IMR-90 (cell line): ENCODE measurements at regions not wholly inside any gene's neighbourhood (a gene's known extent, or its start where the extent isn't known, plus 50 kb on each side); places are given as distances from the start of the nearest gene placed in this dataset.

Experiments used
- ATAC-seq: fragments of 200-7000 bp; cut with Tn5 transposase; 2 replicates; pipeline ENCODE4 v1.9.1; 2020; ENCODE audit warnings: low read depth, mild to moderate bottlenecking, moderate library complexity
- BruUV-seq: library from RNA; stranded (reverse); fragments of 400-500 nt; replicated peaks from 2 replicates; lab custom pipeline; 2021; lab: Mats Ljungman, UMichigan
- CTCF ChIA-PET: fragments of 300-600 bp; formaldehyde crosslinking; extraction: SDS; loops from one replicate; lab custom pipeline; 2021; ENCODE audit warnings: antibody characterized with exemption; lab: Yijun Ruan, JAX
- POLR2A ChIA-PET: fragments of 300-600 bp; sonication (Branson Sonifier 250); formaldehyde crosslinking; loops from one replicate; lab custom pipeline; 2022; ENCODE audit warnings: antibody characterized with exemption; ENCODE audit not compliant: unreplicated experiment; lab: Charles Lee
- DNase-seq: peaks from one replicate; pipeline ENCODE4 v3.0.0; 2013
- H2AFZ ChIP-seq: replicated peaks from 2 replicates; pipeline ENCODE3; 2013; ENCODE audit warnings: low read length, mild to moderate bottlenecking; ENCODE audit not compliant: poor library complexity
- H2AK5ac ChIP-seq: 2 replicates; pipeline ENCODE4 v1.6.1; 2013; ENCODE audit warnings: low read depth, low read length, inconsistent platforms
- H2AK9ac ChIP-seq: replicated peaks from 2 replicates; pipeline ENCODE3; 2013; ENCODE audit warnings: mild to moderate bottlenecking, low read depth, low read length, moderate library complexity; ENCODE audit not compliant: poor library complexity
- H2BK120ac ChIP-seq: 2 replicates; pipeline ENCODE4 v1.6.1; 2013; ENCODE audit warnings: low read depth, low read length, inconsistent platforms
- H2BK15ac ChIP-seq: 3 replicates; pipeline ENCODE4 v1.6.1; 2013; ENCODE audit warnings: low read depth, low read length, inconsistent platforms
- H2BK20ac ChIP-seq: 2 replicates; pipeline ENCODE4 v1.6.1; 2013; ENCODE audit warnings: low read depth, mild to moderate bottlenecking, inconsistent platforms, low read length, moderate library complexity
- H2BK5ac ChIP-seq: 2 replicates; pipeline ENCODE4 v1.6.1; 2013; ENCODE audit warnings: mild to moderate bottlenecking, low read depth, low read length, inconsistent platforms; ENCODE audit not compliant: poor library complexity, severe bottlenecking
- H3K14ac ChIP-seq: replicated peaks from 2 replicates; pipeline ENCODE4 v1.6.1; 2013; ENCODE audit warnings: low read depth, low read length, inconsistent platforms
- H3K18ac ChIP-seq: 2 replicates; pipeline ENCODE4 v1.6.1; 2013; ENCODE audit warnings: low read depth, low read length, control low read depth
- H3K23ac ChIP-seq: 2 replicates; pipeline ENCODE4 v1.6.1; 2013; ENCODE audit warnings: low read depth, low read length, inconsistent platforms
- H3K27ac ChIP-seq: 2 replicates; pipeline ENCODE4 v1.5.1; 2013; ENCODE audit warnings: mild to moderate bottlenecking, control low read depth, low read length; ENCODE audit not compliant: insufficient read depth
- H3K27me3 ChIP-seq: 2 replicates; pipeline ENCODE4 v1.6.1; 2013; ENCODE audit warnings: low read length; ENCODE audit not compliant: control insufficient read depth, insufficient read depth
- H3K36me3 ChIP-seq: 2 replicates; pipeline ENCODE4 v1.6.1; 2013; ENCODE audit warnings: low read length, mixed read lengths; ENCODE audit not compliant: control insufficient read depth, insufficient read depth
- H3K4ac ChIP-seq: 2 replicates; pipeline ENCODE4 v1.6.1; 2013; ENCODE audit warnings: low read depth, low read length, inconsistent platforms
- H3K4me1 ChIP-seq: 2 replicates; pipeline ENCODE4 v1.6.1; 2013; ENCODE audit warnings: low read length, mixed read lengths; ENCODE audit not compliant: control insufficient read depth, insufficient read depth
- H3K4me2 ChIP-seq: 2 replicates; pipeline ENCODE4 v1.6.1; 2013; ENCODE audit warnings: low read depth, mild to moderate bottlenecking, control low read depth, low read length, moderate library complexity
- H3K4me3 ChIP-seq: 2 replicates; pipeline ENCODE4 v1.5.1; 2013; ENCODE audit warnings: low read depth, mild to moderate bottlenecking, control low read depth, low read length, moderate library complexity; ENCODE audit not compliant: insufficient read depth
- H3K56ac ChIP-seq: 2 replicates; pipeline ENCODE4 v1.6.1; 2013; ENCODE audit warnings: low read length, inconsistent platforms; ENCODE audit not compliant: insufficient read depth; ENCODE audit errors: extremely low read depth
- H3K79me1 ChIP-seq, 2 experiments: 2 replicates each; pipeline ENCODE4 v1.6.1; 2013; ENCODE audit warnings: low read length in 2 of 2, inconsistent platforms in 1 of 2, low read depth in 1 of 2
- H3K9ac ChIP-seq: 2 replicates; pipeline ENCODE4 v1.6.1; 2013; ENCODE audit warnings: low read depth, low read length, control low read depth
- H3K9me1 ChIP-seq: 2 replicates; pipeline ENCODE4 v1.6.1; 2013; ENCODE audit warnings: low read length, inconsistent platforms; ENCODE audit not compliant: insufficient read depth
- H3K9me3 ChIP-seq: 2 replicates; pipeline ENCODE4 v1.6.1; 2013; ENCODE audit warnings: low read length; ENCODE audit not compliant: control insufficient read depth, insufficient read depth
- H4K20me1 ChIP-seq: 2 replicates; pipeline ENCODE4 v1.6.1; 2013; ENCODE audit warnings: low read length, inconsistent platforms; ENCODE audit not compliant: insufficient read depth
- H4K5ac ChIP-seq: 2 replicates; pipeline ENCODE4 v1.6.1; 2013; ENCODE audit warnings: mild to moderate bottlenecking, low read depth, low read length, control low read depth
- H4K8ac ChIP-seq, 2 experiments: 2 replicates each; pipeline ENCODE4 v1.6.1; 2013; ENCODE audit warnings: low read depth in 2 of 2, low read length in 2 of 2, control low read depth in 1 of 2, inconsistent platforms in 1 of 2
- H4K91ac ChIP-seq: 2 replicates; pipeline ENCODE4 v1.6.1; 2013; ENCODE audit warnings: low read depth, low read length, inconsistent platforms; ENCODE audit not compliant: insufficient read depth
- BHLHE40 ChIP-seq: fragments of 150-350 bp; IDR thresholded peaks from 2 replicates; pipeline ENCODE4 v1.6.1; 2016; ENCODE audit warnings: mild to moderate bottlenecking, low read depth, low read length
- CEBPB ChIP-seq: IDR thresholded peaks from 2 replicates; pipeline ENCODE4 v1.6.1; 2012; ENCODE audit warnings: low read depth, low read length, improper control_type of control experiment
- CHD1 ChIP-seq: IDR thresholded peaks from 2 replicates; pipeline ENCODE4 v1.6.1; 2012; ENCODE audit warnings: low read depth, low read length, improper control_type of control experiment
- FOS ChIP-seq: fragments of 150-350 bp; IDR thresholded peaks from 2 replicates; pipeline ENCODE4 v1.6.1; 2016; ENCODE audit warnings: low read depth, low read length
- MAFK ChIP-seq: IDR thresholded peaks from 2 replicates; pipeline ENCODE4 v1.6.1; 2012; ENCODE audit warnings: low read depth, low read length, improper control_type of control experiment
- MAZ ChIP-seq: IDR thresholded peaks from 2 replicates; pipeline ENCODE4 v1.6.1; 2012; ENCODE audit warnings: low read depth, mild to moderate bottlenecking, low read length, improper control_type of control experiment, moderate library complexity, borderline replicate concordance
- MXI1 ChIP-seq: IDR thresholded peaks from 2 replicates; pipeline ENCODE4 v1.6.1; 2012; ENCODE audit warnings: low read depth, mild to moderate bottlenecking, low read length, moderate library complexity, borderline replicate concordance
- NFE2L2 ChIP-seq: fragments of 150-350 bp; IDR thresholded peaks from 2 replicates; pipeline ENCODE4 v1.6.1; 2016; ENCODE audit warnings: low read depth, mild to moderate bottlenecking, low read length
- POLR2A ChIP-seq: IDR thresholded peaks from 2 replicates; pipeline ENCODE4 v1.6.1; 2012; ENCODE audit warnings: mild to moderate bottlenecking, low read depth, low read length
- RAD21 ChIP-seq: IDR thresholded peaks from 2 replicates; pipeline ENCODE4 v1.6.1; 2012; ENCODE audit warnings: low read length, improper control_type of control experiment
- RCOR1 ChIP-seq: IDR thresholded peaks from 2 replicates; pipeline ENCODE4 v1.6.1; 2012; ENCODE audit warnings: mild to moderate bottlenecking, low read length, improper control_type of control experiment; ENCODE audit not compliant: insufficient replicate concordance
- RFX5 ChIP-seq: IDR thresholded peaks from 2 replicates; pipeline ENCODE4 v1.8.0; 2012; ENCODE audit warnings: low read depth, mild to moderate bottlenecking, low read length, moderate library complexity
- SMC3 ChIP-seq: fragments of 150-350 bp; IDR thresholded peaks from 2 replicates; pipeline ENCODE4 v1.6.1; 2016; ENCODE audit warnings: low read depth, mild to moderate bottlenecking, antibody characterized with exemption, low read length, moderate library complexity
- WGBS, 2 experiments: methylation state at CpG; one replicate each; pipeline versions ENCODE4 v1.1.5 to v1.1.7; 2013; ENCODE audit warnings: missing lambda C conversion rate in 2 of 2; ENCODE audit not compliant: insufficient read length in 1 of 2; ENCODE audit errors: extremely low coverage in 2 of 2; 5-methylcytosine and 5-hydroxymethylcytosine counted together
- dilution Hi-C: fragments of 300-500 bp; cut with HindIII; formaldehyde crosslinking; loops from one replicate; pipeline ENCODE4 v1.14.3; 2018; ENCODE audit warnings: low sequenced_read_pairs; ENCODE audit not compliant: unreplicated experiment
- in situ Hi-C: fragments of 300-500 bp; cut with MboI; formaldehyde crosslinking; loops from 3 replicates; pipeline ENCODE4 v1.14.3; 2019; ENCODE audit warnings: low sequenced_read_pairs, inconsistent platforms, mixed read lengths
- intact Hi-C: fragments of 100-400 bp; cut with micrococcal nuclease; formaldehyde crosslinking; loops from 2 replicates; pipeline ENCODE4 v1.10.0; 2022
- TF ChIP-seq, protein P1 (sequence below): fragments of 150-350 bp; IDR thresholded peaks from 2 replicates; pipeline ENCODE4 v1.6.1; 2016; ENCODE audit warnings: low read depth, mild to moderate bottlenecking, low read length, moderate library complexity, borderline replicate concordance
- TF ChIP-seq, protein P2 (sequence below): fragments of 150-350 bp; IDR thresholded peaks from 2 replicates; pipeline ENCODE4 v1.6.1; 2017; ENCODE audit warnings: mild to moderate bottlenecking, antibody characterized with exemption, low read length, low read depth
- TF ChIP-seq, protein P3 (sequence below): conservative IDR thresholded peaks from 2 replicates; pipeline ENCODE4 v1.5.1; 2012; ENCODE audit warnings: mild to moderate bottlenecking, low read depth, low read length, improper control_type of control experiment

DNA sequence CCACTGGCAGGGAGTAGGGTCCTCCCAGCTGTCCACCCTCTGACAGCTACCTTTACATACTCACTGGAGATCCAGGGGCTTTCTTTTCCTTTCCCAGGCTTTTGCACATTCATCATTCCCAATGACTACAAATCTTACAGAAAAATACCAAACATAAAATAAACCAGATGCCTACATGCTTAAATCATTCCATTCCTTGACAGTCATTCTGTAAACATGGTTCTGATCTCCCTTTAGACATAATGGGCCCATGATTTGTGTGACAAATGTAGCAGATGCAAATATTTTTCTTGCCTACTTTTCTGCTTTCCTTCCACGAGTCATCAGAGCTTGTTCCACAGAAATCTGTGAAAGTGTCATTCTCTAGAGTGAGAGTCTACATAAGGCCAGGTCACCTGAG, 207.0 kb downstream of the IDS start:
- Histone ChIP-seq H3K4me1 (no peaks in the 10 kb centered on the region), H4K8ac (no peak overlapping the region), H3K9ac (no peak overlapping the region), H3K4me2 (no peak overlapping the region), H4K20me1 (no peaks in the 10 kb centered on the region), H4K91ac (no peak overlapping the region), H3K18ac (no peak overlapping the region), H2BK5ac (no peak overlapping the region), H3K9me1 (no peaks in the 10 kb centered on the region), H3K4me3 (no peak overlapping the region), H2BK20ac (no peak overlapping the region), H2AFZ (no peak overlapping the region), H2BK120ac (no peak overlapping the region), H2BK15ac (no peak overlapping the region), H4K5ac (no peak overlapping the region), H3K23ac (no peak overlapping the region), H3K27ac (no peak overlapping the region), H3K36me3 (no peaks in the 10 kb centered on the region), H3K79me1 (no peaks in the 10 kb centered on the region), H3K9me3 (no peaks in the 10 kb centered on the region), H3K27me3 (no peaks in the 10 kb centered on the region), H3K4ac (no peak overlapping the region), H2AK5ac (no peak overlapping the region), H3K56ac (no peak overlapping the region), H2AK9ac (no peak overlapping the region), H3K14ac (no peak overlapping the region)
- no TSS peak for BruUV-seq
- CTCF ChIA-PET, result no interaction called here
- TF ChIP-seq SMC3 (no peak), MXI1 (no peak), FOS (no peak), MAFK (no peak), NFE2L2 (no peak), CHD1 (no peak), MAZ (no peak), RFX5 (no peak), POLR2A (no peak), RCOR1 (no peak), BHLHE40 (no peak), RAD21 (no peak), CEBPB (no peak)
- TF ChIP-seq, protein P1, sequence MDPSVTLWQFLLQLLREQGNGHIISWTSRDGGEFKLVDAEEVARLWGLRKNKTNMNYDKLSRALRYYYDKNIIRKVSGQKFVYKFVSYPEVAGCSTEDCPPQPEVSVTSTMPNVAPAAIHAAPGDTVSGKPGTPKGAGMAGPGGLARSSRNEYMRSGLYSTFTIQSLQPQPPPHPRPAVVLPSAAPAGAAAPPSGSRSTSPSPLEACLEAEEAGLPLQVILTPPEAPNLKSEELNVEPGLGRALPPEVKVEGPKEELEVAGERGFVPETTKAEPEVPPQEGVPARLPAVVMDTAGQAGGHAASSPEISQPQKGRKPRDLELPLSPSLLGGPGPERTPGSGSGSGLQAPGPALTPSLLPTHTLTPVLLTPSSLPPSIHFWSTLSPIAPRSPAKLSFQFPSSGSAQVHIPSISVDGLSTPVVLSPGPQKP, result no peak
- TF ChIP-seq, protein P2, sequence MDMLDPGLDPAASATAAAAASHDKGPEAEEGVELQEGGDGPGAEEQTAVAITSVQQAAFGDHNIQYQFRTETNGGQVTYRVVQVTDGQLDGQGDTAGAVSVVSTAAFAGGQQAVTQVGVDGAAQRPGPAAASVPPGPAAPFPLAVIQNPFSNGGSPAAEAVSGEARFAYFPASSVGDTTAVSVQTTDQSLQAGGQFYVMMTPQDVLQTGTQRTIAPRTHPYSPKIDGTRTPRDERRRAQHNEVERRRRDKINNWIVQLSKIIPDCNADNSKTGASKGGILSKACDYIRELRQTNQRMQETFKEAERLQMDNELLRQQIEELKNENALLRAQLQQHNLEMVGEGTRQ, result no peak
- TF ChIP-seq, protein P3, sequence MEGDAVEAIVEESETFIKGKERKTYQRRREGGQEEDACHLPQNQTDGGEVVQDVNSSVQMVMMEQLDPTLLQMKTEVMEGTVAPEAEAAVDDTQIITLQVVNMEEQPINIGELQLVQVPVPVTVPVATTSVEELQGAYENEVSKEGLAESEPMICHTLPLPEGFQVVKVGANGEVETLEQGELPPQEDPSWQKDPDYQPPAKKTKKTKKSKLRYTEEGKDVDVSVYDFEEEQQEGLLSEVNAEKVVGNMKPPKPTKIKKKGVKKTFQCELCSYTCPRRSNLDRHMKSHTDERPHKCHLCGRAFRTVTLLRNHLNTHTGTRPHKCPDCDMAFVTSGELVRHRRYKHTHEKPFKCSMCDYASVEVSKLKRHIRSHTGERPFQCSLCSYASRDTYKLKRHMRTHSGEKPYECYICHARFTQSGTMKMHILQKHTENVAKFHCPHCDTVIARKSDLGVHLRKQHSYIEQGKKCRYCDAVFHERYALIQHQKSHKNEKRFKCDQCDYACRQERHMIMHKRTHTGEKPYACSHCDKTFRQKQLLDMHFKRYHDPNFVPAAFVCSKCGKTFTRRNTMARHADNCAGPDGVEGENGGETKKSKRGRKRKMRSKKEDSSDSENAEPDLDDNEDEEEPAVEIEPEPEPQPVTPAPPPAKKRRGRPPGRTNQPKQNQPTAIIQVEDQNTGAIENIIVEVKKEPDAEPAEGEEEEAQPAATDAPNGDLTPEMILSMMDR, result no peak
- no peak for ATAC-seq
- intact Hi-C loops (no loop called here), in situ Hi-C loops (loop anchor here (25.0 kb wide), 1 partner anchor 1261 kb away; no protein-coding TSS in a partner anchor), dilution Hi-C loops (no loop called here)
- POLR2A ChIA-PET, result no interaction called here
- no CpG with 5 or more reads among the region's 1 CpG for WGBS, 2 experiments
- DNase-seq, result no peak
